HL-60/S4 treated with phorbol 12-myristate 13-acetate at 8.2 ng/mL for 4 days and 3 days (cell line): ENCODE measurements at regions not wholly inside any gene's neighbourhood (a gene's known extent, or its start where the extent isn't known, plus 50 kb on each side); places are given as distances from the start of the nearest gene placed in this dataset.
"Not testable (repeated sequence)": the region's sequence is repeated elsewhere in the genome, so short reads cannot be mapped to it uniquely, and the experiment has no call there.

Experiments used
- in situ Hi-C: fragments of 300-500 bp; cut with MboI; formaldehyde crosslinking; loops from 2 replicates; pipeline ENCODE4 v1.15.0; 2022; ENCODE audit warnings: low sequenced_read_pairs

DNA sequence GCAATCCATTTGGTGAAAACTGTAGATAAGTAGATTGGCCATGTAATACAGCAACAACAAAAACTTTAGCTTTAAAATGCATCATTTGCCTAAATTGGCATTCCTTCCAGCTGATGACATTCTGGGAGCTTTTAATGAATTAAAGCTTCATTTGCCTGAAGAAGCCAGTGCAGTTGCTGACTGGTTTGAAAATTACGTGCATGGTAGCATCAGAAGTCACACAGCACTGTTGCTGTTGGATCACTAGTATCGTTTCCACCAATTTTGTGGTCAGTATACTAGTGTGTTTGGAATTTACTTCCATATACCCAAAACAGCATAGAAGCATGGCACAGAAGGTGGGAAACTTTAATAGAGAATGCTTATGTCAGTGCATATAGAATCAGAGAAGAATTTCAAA, 194.9 kb downstream of the ETV1 start:
- in situ Hi-C loops = no loop called here

DNA sequence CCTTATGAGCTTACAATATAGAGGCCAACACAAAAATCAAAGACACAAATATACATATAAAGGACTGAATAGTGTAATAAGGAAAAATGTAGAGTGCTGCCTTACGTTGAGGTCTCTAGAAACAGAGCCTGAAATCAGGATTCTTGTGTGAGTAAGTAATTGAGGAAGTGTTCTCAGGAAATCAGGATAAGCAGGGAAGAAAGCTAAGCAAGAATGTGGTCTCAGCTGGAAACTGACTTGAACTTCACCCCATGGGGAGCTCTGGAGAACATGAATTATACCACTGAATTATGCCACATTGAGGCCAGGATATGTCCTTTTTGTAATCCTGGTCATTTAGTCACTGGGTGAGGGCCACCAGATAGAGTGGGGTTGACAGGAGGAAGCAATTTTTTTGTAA, 191.9 kb downstream of the ETV1 start:
- in situ Hi-C loops = no loop called here

DNA sequence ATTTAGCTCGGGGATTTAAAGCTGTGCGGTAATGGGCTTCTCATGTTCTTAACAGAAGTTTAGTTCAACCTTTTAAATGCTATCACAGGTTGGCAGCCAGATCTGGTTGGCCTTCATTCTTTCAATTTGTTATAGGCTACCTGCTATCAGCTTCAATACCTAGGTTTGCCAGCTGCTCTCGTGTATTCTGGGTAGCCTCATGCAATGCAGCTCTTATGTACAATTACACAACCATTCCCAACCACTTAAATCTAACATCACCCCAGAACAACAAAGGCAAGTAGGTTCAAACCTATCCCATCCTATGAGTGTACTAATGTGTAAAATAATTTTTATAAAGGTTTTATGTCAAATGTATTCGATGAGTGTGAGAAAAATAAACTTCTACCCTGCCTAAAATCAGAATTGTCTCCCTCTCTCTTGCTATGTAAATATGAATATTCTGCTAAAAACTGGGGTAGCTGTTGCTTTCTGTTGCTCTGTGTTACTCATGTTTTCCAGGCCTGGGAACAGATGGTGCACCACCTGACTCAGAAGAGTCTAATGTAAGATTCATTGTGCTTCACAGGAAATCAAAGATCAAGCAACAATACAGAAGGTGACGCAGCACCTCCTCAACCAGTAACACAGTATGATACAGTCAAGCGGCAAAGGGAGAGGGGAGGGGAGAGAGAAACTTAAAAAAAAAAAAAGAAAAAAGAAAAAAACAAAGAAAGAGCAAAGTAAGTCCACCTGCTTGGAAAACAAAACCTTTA, 188.6 kb downstream of the ETV1 start:
- in situ Hi-C loops = no loop called here

DNA sequence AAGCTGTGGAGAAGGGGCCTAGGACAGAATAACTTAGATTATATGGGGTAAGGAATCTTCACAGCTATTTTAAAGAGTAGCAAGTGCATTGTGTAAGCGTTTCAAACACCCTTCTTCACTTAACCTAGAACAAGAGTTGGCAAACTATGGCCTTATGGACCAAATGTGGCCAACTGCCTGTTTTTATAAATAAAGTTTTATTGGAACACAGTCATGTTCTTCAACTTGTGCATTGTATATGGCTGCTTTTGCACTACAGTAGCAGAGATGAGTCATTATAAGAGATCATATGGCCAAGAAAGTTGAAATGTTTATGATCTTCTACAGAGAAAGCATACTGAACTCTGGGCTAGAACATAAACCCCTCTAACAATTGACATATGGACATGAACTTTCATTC, 187.8 kb downstream of the ETV1 start:
- in situ Hi-C loops = no loop called here

DNA sequence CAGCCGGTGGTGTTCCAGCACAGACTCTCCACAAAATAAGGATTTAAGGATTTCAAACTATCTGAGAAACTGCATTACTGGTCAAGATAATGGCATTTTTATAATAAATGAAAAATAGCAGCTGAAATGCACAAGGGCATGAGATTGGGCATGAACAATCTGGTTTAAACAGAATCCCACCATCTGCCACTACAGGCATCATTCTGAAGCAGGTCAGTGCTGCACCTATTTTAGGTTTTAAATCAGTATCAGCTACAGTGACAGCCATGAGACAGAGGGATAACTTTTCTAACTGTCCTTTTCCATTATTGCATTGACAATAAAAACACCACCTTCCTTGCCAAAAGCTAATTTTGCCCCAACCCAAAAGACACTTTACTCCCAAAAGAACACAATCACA, 186.8 kb downstream of the ETV1 start:
- in situ Hi-C loops = no loop called here

DNA sequence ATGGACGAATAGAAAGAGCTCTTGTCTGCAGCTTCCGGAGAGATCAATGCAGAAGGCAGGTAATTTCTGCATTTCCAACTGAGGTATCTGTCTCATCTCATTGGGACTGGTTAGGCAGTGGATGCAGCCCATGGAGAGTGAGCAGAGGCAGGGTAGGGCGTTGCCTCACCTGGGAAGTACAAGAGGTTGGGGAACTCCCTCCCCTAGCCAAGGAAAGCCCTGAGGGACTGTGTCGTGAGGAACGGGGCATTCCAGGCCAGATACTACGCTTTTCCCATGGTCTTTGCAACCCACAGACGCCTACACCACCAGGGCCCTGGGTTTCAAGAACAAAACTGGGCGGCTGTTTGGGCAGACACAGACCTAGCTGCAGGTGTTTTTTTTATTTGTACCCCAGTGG, 186.3 kb downstream of the ETV1 start:
- in situ Hi-C loops = no loop called here

DNA sequence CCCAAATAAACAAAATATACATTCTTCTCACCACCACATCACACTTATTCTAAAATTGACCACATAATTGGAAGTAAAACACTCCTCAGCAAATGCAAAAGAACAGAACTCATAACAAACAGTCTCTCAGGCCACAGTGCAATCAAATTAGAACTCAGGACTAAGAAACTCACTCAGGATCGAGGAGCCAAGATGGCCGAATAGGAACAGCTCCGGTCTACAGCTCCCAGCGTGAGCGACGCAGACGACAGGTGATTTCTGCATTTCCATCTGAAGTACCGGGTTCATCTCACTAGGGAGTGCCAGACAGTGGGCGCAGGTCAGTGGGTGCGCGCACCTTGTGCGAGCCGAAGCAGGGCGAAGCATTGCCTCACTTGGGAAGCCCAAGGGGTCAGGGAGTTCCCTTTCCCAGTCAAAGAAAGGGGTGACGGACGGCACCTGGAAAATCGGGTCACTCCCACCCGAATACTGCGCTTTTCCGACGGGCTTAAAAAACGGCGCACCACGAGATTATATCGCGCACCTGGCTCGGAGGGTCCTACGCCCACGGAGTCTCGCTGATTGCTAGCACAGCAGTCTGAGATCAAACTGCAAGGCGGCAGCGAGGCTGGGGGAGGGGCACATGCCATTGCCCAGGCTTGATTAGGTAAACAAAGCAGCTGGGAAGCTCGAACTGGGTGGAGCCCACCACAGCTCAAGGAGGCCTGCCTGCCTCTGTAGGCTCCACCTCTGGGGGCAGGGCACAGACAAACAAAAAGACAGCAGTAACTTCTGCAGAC, 183.2 kb downstream of the ETV1 start:
- in situ Hi-C loops = not testable (repeated sequence)

DNA sequence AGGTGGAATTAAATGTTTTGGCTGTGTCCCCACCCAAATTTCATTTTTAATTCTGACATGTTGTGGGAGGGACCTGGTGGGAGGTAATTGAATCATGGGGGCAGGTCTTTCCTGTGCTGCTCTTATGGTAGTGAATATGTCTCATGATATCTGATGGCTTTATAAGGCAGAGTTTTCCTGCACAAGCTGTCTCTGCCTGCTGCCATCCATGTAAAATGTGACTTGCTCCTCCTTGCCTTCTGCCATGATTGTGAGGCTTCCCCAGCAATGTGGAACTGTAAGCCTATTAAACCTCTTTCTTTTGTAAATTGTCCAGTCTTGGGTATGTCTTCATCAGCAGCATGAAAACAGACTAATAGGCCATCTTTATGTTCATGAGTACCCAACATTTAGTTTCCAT, 172.2 kb downstream of the ETV1 start:
- in situ Hi-C loops = not testable (repeated sequence)

DNA sequence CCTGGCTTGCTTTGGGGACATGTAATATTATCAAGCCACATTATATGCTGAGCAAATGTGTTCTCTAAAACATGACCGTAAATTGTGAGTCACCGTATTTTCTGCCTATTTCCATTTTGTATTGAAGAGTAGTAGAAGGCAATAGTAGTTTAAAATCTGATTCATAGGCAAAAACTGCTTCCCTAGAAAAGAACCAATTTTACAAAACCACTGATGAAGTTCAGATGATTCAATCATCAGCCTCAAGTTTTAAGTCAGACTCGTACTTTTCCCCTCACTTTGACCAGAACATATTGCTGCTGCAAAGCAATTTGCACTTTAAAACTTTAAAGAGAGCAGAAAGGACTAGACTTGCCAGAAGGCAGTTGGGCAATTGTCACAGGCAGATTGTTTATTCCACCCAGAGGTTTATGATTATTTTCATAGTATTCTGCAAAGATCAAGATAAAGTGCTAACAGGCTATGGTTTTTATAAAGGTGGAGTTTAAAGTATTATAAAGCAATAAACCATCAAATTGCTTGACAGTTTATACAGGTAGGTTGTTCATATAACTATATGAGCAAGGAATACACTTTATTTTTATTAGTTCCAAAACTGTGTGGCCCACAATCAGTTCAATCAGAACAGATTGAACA, 168.2 kb downstream of the ETV1 start:
- in situ Hi-C loops = no loop called here

DNA sequence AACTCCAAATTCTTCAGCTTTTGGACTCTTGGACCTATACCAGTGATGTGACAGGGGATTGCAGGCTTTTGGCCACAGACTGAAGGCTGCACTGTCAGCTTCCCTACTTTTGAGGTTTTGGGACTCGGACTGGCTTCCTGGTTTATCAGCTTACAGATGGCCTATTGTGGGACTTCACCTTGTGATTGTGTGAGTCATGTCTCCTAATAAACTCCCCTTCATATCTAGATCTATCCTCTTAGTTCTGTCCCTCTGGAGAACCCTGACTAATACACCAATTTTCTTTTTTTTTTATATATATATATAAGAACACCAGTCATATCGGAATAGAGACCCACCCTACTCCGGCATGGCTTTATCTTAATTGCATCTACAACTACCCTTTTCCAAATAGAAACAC, 166.8 kb downstream of the ETV1 start:
- in situ Hi-C loops = no loop called here

DNA sequence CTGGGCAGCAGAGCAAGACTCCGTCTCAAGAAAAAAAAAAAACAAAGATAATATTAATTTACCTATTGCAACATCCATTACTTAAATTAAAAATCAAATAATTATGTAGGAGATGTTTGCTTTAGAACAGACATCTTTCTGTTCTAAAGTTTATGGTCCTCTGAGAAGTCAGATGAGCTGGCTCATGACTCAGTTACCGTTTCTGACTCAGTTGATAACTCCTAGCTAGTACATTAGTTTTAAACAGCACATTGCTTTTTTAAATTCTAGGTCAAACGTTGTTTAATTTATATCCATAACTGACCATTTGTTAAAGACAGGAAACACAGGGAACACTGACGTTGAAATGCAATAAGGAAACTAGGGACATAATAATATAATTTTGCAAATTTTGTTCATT, 162.7 kb downstream of the ETV1 start:
- in situ Hi-C loops = no loop called here

DNA sequence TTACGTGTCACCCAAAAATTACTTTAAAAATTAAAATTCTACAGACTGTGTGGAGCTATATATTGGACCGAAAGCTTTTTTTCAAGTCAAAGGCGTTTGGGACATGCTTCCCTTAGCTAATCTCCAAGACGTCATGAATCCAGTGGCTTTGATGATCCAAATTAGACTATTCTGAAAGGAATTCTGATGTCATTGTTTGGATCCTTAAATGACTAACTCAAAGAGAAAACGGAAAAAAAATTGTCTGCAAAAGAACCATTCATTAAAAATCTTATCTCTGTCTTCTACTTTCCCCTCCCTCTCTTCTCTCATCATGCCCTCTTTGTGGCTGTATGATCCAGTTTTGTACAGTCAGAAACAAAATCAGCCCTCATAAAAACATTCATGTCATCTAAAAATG, 161.8 kb downstream of the ETV1 start:
- in situ Hi-C loops = no loop called here

DNA sequence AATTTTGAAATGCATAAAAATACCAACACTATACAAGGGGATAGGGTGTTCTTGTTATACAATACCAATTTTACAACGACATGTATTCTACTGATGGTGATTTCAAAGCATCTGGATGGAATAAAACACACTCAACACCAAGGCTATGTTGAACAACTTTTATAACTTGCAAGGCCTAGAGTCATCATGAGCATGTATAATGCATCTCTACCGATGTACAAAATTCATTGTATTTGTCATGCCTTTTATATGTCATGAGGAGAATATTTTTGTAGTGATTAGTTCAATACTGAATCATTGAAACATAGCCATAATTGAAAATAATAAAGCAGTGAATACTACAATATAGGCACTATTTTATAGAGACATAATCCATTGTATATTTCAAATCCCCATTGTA, 160.2 kb downstream of the ETV1 start:
- in situ Hi-C loops = no loop called here

DNA sequence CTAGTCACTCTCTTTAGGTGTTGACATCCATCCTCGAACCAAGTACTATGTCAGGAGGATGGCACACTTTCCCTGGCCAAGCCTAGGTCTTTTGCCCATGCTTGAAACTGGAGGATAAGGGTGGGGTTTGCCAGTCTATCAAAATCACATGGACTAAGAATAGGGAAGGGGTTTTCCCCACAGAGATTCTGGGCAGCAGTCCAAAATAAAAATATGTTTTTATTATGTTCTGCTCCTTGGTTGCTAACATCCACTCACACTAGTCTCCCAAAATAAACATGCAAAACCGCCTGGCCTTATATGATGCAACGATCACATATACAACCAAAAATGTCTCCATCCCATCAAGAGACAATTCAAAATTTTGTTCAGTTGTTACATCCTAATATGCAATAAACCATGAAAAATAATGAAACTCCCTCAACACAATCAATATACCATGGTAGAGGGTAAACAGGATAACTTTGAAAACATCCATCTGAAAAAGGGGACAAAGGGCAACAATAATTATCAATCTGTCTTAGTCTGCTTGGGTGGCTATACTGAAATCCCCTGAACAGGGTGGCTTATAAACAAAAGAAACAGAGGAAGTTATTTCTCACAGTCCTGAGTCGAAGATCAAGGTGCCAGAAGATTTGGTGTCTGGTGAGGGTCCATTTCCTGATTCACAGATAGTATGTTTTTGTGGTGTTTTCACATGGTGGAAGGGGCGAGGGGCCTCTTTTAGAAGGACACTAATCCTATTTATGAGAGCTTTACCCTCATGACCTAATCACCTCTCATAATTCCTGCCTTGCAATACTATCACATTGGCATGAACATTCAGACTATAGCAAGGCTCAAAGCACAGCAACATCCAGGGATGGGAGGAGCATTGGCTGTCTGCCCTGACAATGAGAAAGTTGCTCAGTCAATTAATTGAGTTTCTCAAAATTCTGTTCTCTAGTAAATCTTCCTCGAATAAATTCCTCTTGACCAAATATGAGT, 159.3 kb downstream of the ETV1 start:
- in situ Hi-C loops = no loop called here

DNA sequence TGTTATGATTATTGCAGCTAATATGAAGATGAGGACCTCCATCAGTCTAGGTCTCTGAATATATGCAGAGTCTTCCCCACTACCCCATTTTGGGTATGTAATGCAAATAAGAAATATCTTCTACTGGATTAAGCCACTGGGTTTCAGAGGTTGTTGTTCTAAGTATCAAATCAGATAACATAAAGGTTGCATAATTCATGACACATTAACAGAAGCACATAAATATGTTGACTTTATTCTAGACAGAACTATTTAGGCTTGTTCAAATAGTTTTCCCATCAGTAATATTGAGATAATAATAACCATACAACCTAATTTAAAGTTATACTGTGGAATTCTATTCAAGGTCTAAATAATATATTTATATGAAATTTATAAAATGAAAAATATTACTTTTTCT, 157.1 kb downstream of the ETV1 start:
- in situ Hi-C loops = no loop called here

DNA sequence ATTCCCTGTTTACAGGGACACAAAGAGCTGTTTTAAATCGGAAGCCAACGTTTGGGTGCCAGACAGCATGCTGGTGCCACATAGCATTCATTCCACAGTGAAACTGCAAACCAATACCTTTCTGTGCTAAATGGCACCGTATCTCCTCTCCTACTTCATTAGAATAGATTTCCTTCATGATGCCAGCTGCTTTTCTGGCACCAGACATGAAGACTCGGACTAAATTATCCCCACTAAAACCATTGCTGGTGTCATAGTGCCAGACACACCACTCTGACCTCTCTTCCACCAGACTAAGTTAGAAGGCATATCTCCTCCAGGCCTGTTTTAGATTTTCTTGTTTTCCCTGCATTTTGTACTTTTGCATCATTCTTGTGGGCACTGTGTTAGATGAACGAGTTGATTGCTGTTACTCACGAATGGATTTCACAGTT, 155.1 kb downstream of the ETV1 start:
- in situ Hi-C loops = no loop called here

DNA sequence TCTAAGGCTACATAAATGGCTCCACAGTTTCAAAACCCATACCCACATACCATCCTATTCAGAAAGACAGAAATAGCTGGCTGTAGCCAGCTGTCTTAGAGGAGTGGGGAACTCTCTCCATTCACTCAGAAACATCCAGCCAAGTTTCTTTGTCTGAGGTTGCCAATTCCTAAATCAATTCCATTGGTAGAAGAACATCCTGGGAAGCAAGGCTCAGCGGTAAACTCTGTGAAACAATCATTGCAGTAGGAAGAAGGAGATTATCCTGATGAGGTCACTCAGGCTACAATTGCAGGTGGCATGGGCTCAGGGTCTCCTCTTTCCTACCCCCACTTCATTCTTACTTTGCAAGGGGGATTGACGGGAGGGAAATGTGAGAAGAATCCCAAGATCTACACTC, 154.0 kb downstream of the ETV1 start:
- in situ Hi-C loops = no loop called here

DNA sequence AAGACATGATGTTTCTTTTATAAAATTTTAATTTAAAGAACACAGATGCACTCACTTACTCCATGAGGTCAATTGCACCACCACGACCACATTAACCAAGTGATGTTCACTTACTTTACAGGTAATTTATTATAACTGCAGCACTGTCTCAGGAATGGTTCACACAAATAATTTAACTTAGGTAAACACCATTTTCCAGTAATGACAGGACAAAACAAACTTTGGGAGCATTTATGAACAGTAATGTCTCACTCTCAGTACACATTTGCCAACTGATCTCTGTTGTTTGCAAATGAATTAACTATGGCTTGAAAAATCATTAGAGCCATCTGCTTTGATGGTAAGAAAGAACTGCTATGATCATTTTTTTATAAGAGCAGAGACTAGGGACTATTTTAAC, 150.4 kb downstream of the ETV1 start:
- in situ Hi-C loops = no loop called here
